ENCODE measurements at regions not wholly inside any gene's neighbourhood (a gene's known extent, or its start where the extent isn't known, plus 50 kb on each side); places are given as distances from the start of the nearest gene placed in this dataset.

DNA sequence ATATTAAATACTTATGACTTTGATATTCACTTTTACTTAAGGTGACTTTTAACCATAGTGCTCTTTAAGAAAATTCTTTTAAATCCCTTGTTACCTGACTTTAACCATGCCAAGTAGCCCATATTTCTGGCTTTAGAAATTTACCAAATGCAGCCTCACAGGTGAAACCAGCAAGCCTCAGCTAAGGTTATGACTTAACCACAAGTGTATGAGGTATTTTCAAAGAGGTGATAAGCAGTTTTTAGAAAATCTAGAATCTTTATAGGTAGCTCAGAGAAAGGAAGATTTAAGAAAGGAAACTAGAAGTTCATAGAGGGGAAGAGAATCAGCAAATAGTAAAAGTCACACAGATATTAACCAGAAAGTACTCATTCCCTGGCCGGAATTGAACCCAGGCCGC lies 661.9 kb upstream of the GJE1 start:
- Mint-ChIP-seq H3K4me3 (no peak overlapping the region), H3K27me3 (ENCODE audit: insufficient read depth) (no peaks in the 10 kb centered on the region), H3K27ac (no peak overlapping the region), H3K36me3 (ENCODE audit: low read depth) (peaks cover 19% of the 10 kb centered on the region), H3K9me3 (peaks cover 14% of the 10 kb centered on the region), H3K4me1 (ENCODE audit: low read depth) (peaks cover 40% of the 10 kb centered on the region)
- TF ChIP-seq, protein P1, sequence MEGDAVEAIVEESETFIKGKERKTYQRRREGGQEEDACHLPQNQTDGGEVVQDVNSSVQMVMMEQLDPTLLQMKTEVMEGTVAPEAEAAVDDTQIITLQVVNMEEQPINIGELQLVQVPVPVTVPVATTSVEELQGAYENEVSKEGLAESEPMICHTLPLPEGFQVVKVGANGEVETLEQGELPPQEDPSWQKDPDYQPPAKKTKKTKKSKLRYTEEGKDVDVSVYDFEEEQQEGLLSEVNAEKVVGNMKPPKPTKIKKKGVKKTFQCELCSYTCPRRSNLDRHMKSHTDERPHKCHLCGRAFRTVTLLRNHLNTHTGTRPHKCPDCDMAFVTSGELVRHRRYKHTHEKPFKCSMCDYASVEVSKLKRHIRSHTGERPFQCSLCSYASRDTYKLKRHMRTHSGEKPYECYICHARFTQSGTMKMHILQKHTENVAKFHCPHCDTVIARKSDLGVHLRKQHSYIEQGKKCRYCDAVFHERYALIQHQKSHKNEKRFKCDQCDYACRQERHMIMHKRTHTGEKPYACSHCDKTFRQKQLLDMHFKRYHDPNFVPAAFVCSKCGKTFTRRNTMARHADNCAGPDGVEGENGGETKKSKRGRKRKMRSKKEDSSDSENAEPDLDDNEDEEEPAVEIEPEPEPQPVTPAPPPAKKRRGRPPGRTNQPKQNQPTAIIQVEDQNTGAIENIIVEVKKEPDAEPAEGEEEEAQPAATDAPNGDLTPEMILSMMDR (IDR thresholded peaks at IDR 0.05): no peak
- no peak for DNase-seq

- H3K4me3 Mint-ChIP-seq: no peak overlapping the region
- H3K4me1 Mint-ChIP-seq (ENCODE audit: low read depth): peaks cover 41% of the 10 kb centered on the region
- H3K27me3 Mint-ChIP-seq (ENCODE audit: insufficient read depth): no peaks in the 10 kb centered on the region
- peaks cover 8% of the 10 kb centered on the region for H3K36me3 Mint-ChIP-seq (ENCODE audit: low read depth)
- H3K27ac Mint-ChIP-seq: no peak overlapping the region
- no peak for DNase-seq
- TF ChIP-seq, protein P1 (IDR thresholded peaks at IDR 0.05): no peak
- peaks cover 14% of the 10 kb centered on the region for H3K9me3 Mint-ChIP-seq
Observed at GRCh38 chr6:141467881-141468280, 664.8 kb upstream of the GJE1 start.

DNA sequence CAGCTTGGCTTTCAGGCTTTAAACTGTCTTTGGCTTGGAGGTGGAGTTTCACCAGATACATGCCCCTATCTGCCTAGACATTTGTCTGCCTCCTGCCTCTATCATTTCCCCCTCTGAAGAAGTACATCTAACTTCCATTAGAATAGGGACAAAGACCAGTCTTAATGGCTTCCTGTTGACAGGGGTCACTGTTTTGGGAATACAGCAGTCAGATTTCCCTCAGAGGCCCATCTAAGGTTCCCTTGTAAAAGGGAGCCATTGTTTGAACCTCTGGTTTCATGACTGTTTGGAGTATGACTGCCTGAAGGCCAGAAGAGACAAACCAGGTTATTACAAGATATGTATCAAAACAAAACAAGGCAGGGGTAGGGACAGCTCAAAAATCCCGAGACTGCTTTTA lies 665.7 kb upstream of the GJE1 start:
- no peak overlapping the region for H3K4me3 Mint-ChIP-seq
- H3K4me1 Mint-ChIP-seq (ENCODE audit: low read depth): peaks cover 35% of the 10 kb centered on the region
- no peak for DNase-seq
- peaks cover 8% of the 10 kb centered on the region for H3K36me3 Mint-ChIP-seq (ENCODE audit: low read depth)
- TF ChIP-seq, protein P1 (IDR thresholded peaks at IDR 0.05): no peak
- no peaks in the 10 kb centered on the region for H3K27me3 Mint-ChIP-seq (ENCODE audit: insufficient read depth)
- peaks cover 14% of the 10 kb centered on the region for H3K9me3 Mint-ChIP-seq
- no peak overlapping the region for H3K27ac Mint-ChIP-seq

DNA sequence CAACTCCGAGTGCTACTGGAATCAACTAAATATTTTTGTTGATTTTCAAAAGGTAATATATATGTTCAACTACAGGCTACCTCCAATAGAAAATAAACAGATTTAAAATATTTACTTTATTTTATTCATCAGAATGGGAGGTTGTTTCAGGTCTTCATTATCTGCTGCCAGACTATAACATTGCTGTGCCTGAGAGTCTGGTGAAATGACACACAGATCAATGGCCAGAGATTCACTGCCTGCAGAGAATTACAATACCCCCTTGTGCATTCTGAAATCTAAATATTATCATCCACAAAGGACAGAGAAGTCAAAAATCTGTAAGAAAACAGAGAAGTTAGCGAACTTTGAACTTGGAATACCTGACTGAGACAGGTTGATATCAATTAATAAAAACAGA lies 667.8 kb upstream of the GJE1 start:
- TF ChIP-seq, protein P1 (IDR thresholded peaks at IDR 0.05): no peak
- Mint-ChIP-seq H3K27ac (peak overlapping the region; percentile 70), H3K9me3 (peaks cover 3% of the 10 kb centered on the region), H3K27me3 (ENCODE audit: insufficient read depth) (no peaks in the 10 kb centered on the region), H3K4me1 (ENCODE audit: low read depth) (peaks cover 37% of the 10 kb centered on the region), H3K4me3 (no peak overlapping the region; the same call in 1 of the 2 replicates), H3K36me3 (ENCODE audit: low read depth) (peaks cover 3% of the 10 kb centered on the region; the same call in 1 of the 2 replicates)
- no peak for DNase-seq

- peak overlapping the region; percentile 70 for H3K27ac Mint-ChIP-seq
- no peaks in the 10 kb centered on the region for H3K27me3 Mint-ChIP-seq (ENCODE audit: insufficient read depth)
- H3K9me3 Mint-ChIP-seq: no peaks in the 10 kb centered on the region; the same call in 1 of the 2 replicates
- H3K36me3 Mint-ChIP-seq (ENCODE audit: low read depth): no peaks in the 10 kb centered on the region; the same call in 1 of the 2 replicates
- peaks cover 37% of the 10 kb centered on the region for H3K4me1 Mint-ChIP-seq (ENCODE audit: low read depth)
- H3K4me3 Mint-ChIP-seq: peak overlapping the region; percentile 7; the same call in 1 of the 2 replicates
- TF ChIP-seq, protein P1 (IDR thresholded peaks at IDR 0.05): no peak
- peak; percentile 60 for DNase-seq
Observed at GRCh38 chr6:141464490-141464889, 668.2 kb upstream of the GJE1 start.

Measured in HFFc6 (cell line).